SK-N-SH treated with all-trans-retinoic acid at 6 μM for 48 hours (cell line): ENCODE measurements at regions not wholly inside any gene's neighbourhood (a gene's known extent, or its start where the extent isn't known, plus 50 kb on each side); places are given as distances from the start of the nearest gene placed in this dataset.
A peak's percentile ranks its signal among the peaks of the same experiment; 100 is the strongest.

Source experiments
- ATAC-seq: fragments of 200-7000 bp; cut with Tn5 transposase; 3 replicates; pipeline ENCODE4 v1.9.1; 2020; ENCODE audit warnings: mild to moderate bottlenecking, moderate library complexity
- ARNTL ChIP-seq: fragments of 450-650 bp; formaldehyde crosslinking; IDR thresholded peaks from 2 replicates; pipeline ENCODE4 v1.5.0; 2020; ENCODE audit warnings: low read depth, mild to moderate bottlenecking, moderate library complexity, borderline replicate concordance
- BACH2 ChIP-seq: fragments of 250-450 bp; sonication (Bioruptor Pico); IDR thresholded peaks from 2 replicates; pipeline ENCODE4 v1.9.0; 2021; ENCODE audit warnings: mild to moderate bottlenecking, borderline replicate concordance
- CSDC2 ChIP-seq: fragments of 250-450 bp; sonication (Bioruptor Pico); IDR thresholded peaks from 2 replicates; pipeline ENCODE4 v1.5.0; 2020; ENCODE audit warnings: mild to moderate bottlenecking, moderate library complexity
- ESRRG ChIP-seq: fragments of 250-450 bp; sonication (Bioruptor Pico); IDR thresholded peaks from 2 replicates; pipeline ENCODE4 v1.6.1; 2021; ENCODE audit warnings: mild to moderate bottlenecking
- GLIS3 ChIP-seq: fragments of 250-450 bp; sonication (Bioruptor Pico); IDR thresholded peaks from 2 replicates; pipeline ENCODE4 v1.5.0; 2020; ENCODE audit warnings: mild to moderate bottlenecking, moderate library complexity
- ISL1 ChIP-seq: fragments of 250-450 bp; sonication (Bioruptor Pico); IDR thresholded peaks from 2 replicates; pipeline ENCODE4 v2.1.2; 2022; ENCODE audit warnings: mild to moderate bottlenecking, moderate library complexity
- OSR1 ChIP-seq: fragments of 250-450 bp; sonication (Bioruptor Pico); IDR thresholded peaks from 2 replicates; pipeline ENCODE4 v1.8.0; 2022; ENCODE audit warnings: moderate library complexity, mild to moderate bottlenecking, inconsistent platforms
- PPARA ChIP-seq: fragments of 250-450 bp; sonication (Bioruptor Pico); IDR thresholded peaks from 2 replicates; pipeline ENCODE4 v1.5.0; 2020; ENCODE audit warnings: mild to moderate bottlenecking, borderline replicate concordance
- RARB ChIP-seq: fragments of 250-450 bp; sonication (Bioruptor Pico); IDR thresholded peaks from 2 replicates; pipeline ENCODE4 v1.8.0; 2021; ENCODE audit warnings: mild to moderate bottlenecking, moderate library complexity
- SNAI2 ChIP-seq: fragments of 250-450 bp; sonication (Bioruptor Pico); IDR thresholded peaks from 2 replicates; pipeline ENCODE4 v1.5.0; 2020; ENCODE audit warnings: mild to moderate bottlenecking, moderate library complexity
- TCF4 ChIP-seq: fragments of 250-450 bp; sonication (Bioruptor Pico); IDR thresholded peaks from 2 replicates; pipeline ENCODE4 v1.8.0; 2021; ENCODE audit warnings: mild to moderate bottlenecking, moderate library complexity, borderline replicate concordance
- TOX ChIP-seq: fragments of 250-450 bp; sonication (Bioruptor Pico); IDR thresholded peaks from 2 replicates; pipeline ENCODE4 v1.8.0; 2021; ENCODE audit warnings: mild to moderate bottlenecking, moderate library complexity, borderline replicate concordance
- ZC3H10 ChIP-seq: fragments of 250-450 bp; sonication (Bioruptor Pico); IDR thresholded peaks from 2 replicates; pipeline ENCODE4 v1.5.1; 2021; ENCODE audit warnings: mild to moderate bottlenecking, moderate library complexity
- ZFP3 ChIP-seq: fragments of 250-450 bp; sonication (Bioruptor Pico); IDR thresholded peaks from 2 replicates; pipeline ENCODE4 v1.5.0; 2020; ENCODE audit warnings: mild to moderate bottlenecking, moderate library complexity
- ZFP30 ChIP-seq: fragments of 450-650 bp; formaldehyde crosslinking; IDR thresholded peaks from 2 replicates; pipeline ENCODE4 v1.5.0; 2022; ENCODE audit warnings: mild to moderate bottlenecking, moderate library complexity
- ZNF565 ChIP-seq: fragments of 450-650 bp; formaldehyde crosslinking; conservative IDR thresholded peaks from 2 replicates; pipeline ENCODE4 v1.5.0; 2020; ENCODE audit warnings: low read depth, mild to moderate bottlenecking, moderate library complexity
- ZNF70 ChIP-seq: fragments of 450-650 bp; formaldehyde crosslinking; IDR thresholded peaks from 2 replicates; pipeline ENCODE4 v1.5.0; 2020; ENCODE audit warnings: mild to moderate bottlenecking, moderate library complexity
- ZNF8 ChIP-seq: fragments of 450-650 bp; formaldehyde crosslinking; IDR thresholded peaks from 2 replicates; pipeline ENCODE4 v1.5.0; 2020; ENCODE audit warnings: mild to moderate bottlenecking, moderate library complexity
- TF ChIP-seq, protein P1 (sequence below): fragments of 250-450 bp; sonication (Bioruptor Pico); IDR thresholded peaks from 2 replicates; pipeline ENCODE4 v1.5.1; 2020; ENCODE audit warnings: low read depth, mild to moderate bottlenecking, moderate library complexity
- TF ChIP-seq, protein P2 (sequence below): fragments of 250-450 bp; sonication (Bioruptor Pico); IDR thresholded peaks from 2 replicates; pipeline ENCODE4 v1.5.1; 2021; ENCODE audit warnings: mild to moderate bottlenecking, moderate library complexity
- TF ChIP-seq, protein P3 (sequence below): fragments of 250-450 bp; sonication (Bioruptor Pico); IDR thresholded peaks from 2 replicates; pipeline ENCODE4 v1.8.0; 2021; ENCODE audit warnings: low read depth, mild to moderate bottlenecking, moderate library complexity, borderline replicate concordance
- TF ChIP-seq, protein P4 (sequence below): fragments of 250-450 bp; sonication (Bioruptor Pico); IDR thresholded peaks from 2 replicates; pipeline ENCODE4 v1.8.0; 2020; ENCODE audit warnings: mild to moderate bottlenecking, moderate library complexity, borderline replicate concordance

DNA sequence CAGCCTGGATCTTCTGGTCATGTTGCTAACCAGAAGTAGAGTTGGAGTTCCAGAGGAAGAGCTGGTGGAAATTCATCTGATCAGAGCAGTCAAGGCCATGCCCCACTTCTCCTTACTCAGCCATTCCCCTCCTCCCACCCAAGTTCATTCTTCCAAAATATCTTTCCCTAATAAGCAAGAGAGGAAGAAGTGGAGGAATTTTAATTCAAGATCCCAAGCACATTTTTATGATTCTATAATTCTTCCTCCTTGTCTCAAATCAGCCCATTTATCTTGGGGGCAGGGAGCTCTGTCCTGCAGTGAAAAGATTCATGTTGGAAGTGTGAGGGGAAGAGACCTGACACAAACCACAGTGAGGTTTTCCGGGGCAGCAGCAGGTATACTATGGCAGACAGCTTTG, 85.0 kb upstream of the GALNT15 start:
- ATAC-seq = peak; percentile 7; the same call in 1 of the 3 replicates

DNA sequence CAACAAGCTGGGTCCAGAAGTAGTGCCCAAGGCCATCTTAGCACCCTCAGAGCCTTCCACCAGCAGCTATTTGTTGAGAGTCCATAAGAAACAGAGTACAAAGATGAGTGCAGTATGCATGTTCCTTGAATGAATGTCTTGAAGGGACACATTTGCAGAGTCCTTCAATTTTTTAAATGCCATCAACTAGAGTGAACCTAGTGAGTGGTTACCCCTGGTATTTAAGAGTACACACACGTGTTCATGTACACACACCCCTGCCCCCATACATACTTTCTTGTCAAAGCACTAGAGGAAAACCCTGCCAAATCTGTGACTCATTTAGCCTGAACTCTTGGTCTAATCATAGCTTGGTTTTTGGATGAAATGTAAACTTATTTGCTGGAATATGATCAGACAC, 84.5 kb upstream of the GALNT15 start:
- ATAC-seq = peak; percentile 85
- TF ChIP-seq ARNTL = no peak
- no peak for TF ChIP-seq PPARA (CRISPR knock-in tag)

More for the DNA sequence above, 85.0 kb upstream of the GALNT15 start:
- TF ChIP-seq ZFP3 (CRISPR knock-in tag) (0 out of 2 replicates have a peak, but pooled peaks have one; percentile 19), ISL1 (CRISPR knock-in tag) (peak; percentile 42; the same call in 1 of the 2 replicates), RARB (no peak), SNAI2 (CRISPR knock-in tag) (no peak), ZFP30 (CRISPR knock-in tag) (no peak), TOX (CRISPR knock-in tag) (no peak)
- TF ChIP-seq, protein P1, sequence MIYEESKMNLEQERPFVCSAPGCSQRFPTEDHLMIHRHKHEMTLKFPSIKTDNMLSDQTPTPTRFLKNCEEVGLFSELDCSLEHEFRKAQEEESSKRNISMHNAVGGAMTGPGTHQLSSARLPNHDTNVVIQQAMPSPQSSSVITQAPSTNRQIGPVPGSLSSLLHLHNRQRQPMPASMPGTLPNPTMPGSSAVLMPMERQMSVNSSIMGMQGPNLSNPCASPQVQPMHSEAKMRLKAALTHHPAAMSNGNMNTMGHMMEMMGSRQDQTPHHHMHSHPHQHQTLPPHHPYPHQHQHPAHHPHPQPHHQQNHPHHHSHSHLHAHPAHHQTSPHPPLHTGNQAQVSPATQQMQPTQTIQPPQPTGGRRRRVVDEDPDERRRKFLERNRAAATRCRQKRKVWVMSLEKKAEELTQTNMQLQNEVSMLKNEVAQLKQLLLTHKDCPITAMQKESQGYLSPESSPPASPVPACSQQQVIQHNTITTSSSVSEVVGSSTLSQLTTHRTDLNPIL (CRISPR knock-in tag) = no peak
- TF ChIP-seq, all 23 proteins: peak for 2

DNA sequence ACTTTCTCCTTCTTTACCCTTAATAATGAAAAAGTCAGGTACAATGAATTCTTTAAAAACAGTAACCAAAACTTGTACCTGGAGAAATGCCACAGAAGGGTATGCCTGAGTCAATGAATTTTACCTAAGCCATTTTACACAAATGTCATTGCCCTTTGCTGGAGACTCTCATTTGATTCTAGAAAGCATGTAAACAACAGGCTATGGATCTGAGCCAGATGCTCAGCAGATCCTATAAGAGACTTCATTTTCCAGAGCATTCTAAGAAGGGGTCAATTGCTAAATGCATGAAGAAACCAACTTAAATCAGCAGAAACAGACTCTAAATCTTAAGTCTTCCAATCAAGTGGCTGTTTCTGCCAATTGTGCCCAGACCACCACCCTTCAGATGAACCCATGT, 83.8 kb upstream of the GALNT15 start:
- ATAC-seq = no peak
- TF ChIP-seq, protein P1 (CRISPR knock-in tag) = no peak
- no peak for TF ChIP-seq ESRRG (CRISPR knock-in tag)
- TF ChIP-seq RARB = no peak
- TF ChIP-seq, protein P2, sequence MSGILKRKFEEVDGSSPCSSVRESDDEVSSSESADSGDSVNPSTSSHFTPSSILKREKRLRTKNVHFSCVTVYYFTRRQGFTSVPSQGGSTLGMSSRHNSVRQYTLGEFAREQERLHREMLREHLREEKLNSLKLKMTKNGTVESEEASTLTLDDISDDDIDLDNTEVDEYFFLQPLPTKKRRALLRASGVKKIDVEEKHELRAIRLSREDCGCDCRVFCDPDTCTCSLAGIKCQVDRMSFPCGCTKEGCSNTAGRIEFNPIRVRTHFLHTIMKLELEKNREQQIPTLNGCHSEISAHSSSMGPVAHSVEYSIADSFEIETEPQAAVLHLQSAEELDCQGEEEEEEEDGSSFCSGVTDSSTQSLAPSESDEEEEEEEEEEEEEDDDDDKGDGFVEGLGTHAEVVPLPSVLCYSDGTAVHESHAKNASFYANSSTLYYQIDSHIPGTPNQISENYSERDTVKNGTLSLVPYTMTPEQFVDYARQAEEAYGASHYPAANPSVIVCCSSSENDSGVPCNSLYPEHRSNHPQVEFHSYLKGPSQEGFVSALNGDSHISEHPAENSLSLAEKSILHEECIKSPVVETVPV = no peak
- TF ChIP-seq ZFP3 (CRISPR knock-in tag) = no peak
- TF ChIP-seq ZNF8 (CRISPR knock-in tag) = no peak
- TF ChIP-seq, all 23 proteins: peak for 0

DNA sequence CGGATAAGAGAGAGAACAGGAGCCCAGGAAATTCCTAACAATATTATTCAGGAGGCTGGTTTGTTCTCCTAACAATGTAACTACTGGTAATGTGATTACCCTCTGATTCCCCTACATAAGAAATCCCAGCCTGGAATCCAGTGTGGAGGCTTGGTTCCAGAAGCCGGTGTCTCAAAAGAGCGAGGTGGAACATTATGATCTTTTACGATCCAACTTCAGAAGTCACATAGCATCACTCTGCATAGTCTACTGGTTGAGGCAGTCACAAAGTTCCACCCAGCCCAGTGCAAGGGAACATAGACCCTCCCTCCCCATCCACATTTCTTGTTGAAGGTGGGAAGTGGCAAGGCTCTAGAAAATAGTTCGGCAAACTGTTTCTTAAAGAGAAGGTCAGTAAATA, 81.6 kb upstream of the GALNT15 start:
- TF ChIP-seq ZC3H10 (CRISPR knock-in tag) (no peak), SNAI2 (CRISPR knock-in tag) (no peak), ZNF70 (no peak), ZFP30 (CRISPR knock-in tag) (no peak), RARB (no peak), OSR1 (no peak), ZNF565 (CRISPR knock-in tag) (no peak), CSDC2 (CRISPR knock-in tag) (no peak), GLIS3 (CRISPR knock-in tag) (no peak), ISL1 (CRISPR knock-in tag) (no peak), PPARA (CRISPR knock-in tag) (no peak), BACH2 (CRISPR knock-in tag) (no peak), ZFP3 (CRISPR knock-in tag) (no peak), TOX (CRISPR knock-in tag) (no peak), TCF4 (no peak)
- TF ChIP-seq, protein P1 (CRISPR knock-in tag) = no peak
- TF ChIP-seq, protein P3, sequence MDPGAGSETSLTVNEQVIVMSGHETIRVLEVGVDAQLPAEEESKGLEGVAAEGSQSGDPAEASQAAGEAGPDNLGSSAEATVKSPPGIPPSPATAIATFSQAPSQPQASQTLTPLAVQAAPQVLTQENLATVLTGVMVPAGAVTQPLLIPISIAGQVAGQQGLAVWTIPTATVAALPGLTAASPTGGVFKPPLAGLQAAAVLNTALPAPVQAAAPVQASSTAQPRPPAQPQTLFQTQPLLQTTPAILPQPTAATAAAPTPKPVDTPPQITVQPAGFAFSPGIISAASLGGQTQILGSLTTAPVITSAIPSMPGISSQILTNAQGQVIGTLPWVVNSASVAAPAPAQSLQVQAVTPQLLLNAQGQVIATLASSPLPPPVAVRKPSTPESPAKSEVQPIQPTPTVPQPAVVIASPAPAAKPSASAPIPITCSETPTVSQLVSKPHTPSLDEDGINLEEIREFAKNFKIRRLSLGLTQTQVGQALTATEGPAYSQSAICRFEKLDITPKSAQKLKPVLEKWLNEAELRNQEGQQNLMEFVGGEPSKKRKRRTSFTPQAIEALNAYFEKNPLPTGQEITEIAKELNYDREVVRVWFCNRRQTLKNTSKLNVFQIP (CRISPR knock-in tag) = no peak
- TF ChIP-seq, protein P4, sequence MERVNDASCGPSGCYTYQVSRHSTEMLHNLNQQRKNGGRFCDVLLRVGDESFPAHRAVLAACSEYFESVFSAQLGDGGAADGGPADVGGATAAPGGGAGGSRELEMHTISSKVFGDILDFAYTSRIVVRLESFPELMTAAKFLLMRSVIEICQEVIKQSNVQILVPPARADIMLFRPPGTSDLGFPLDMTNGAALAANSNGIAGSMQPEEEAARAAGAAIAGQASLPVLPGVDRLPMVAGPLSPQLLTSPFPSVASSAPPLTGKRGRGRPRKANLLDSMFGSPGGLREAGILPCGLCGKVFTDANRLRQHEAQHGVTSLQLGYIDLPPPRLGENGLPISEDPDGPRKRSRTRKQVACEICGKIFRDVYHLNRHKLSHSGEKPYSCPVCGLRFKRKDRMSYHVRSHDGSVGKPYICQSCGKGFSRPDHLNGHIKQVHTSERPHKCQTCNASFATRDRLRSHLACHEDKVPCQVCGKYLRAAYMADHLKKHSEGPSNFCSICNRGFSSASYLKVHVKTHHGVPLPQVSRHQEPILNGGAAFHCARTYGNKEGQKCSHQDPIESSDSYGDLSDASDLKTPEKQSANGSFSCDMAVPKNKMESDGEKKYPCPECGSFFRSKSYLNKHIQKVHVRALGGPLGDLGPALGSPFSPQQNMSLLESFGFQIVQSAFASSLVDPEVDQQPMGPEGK = no peak
- no peak for ATAC-seq
